ENCODE measurements at regions not wholly inside any gene's neighbourhood (a gene's known extent, or its start where the extent isn't known, plus 50 kb on each side); places are given as distances from the start of the nearest gene placed in this dataset.
A peak's percentile ranks its signal among the peaks of the same experiment; 100 is the strongest.
"Not testable (repeated sequence)": the region's sequence is repeated elsewhere in the genome, so short reads cannot be mapped to it uniquely, and the experiment has no call there.

GRCh38 chr2:111506936-111507335, 377.1 kb downstream of the ANAPC1 start:
- ATAC-seq: not testable (repeated sequence)

- ATAC-seq: not testable (repeated sequence)
Measured at GRCh38 chr2:111509225-111509869, 374.6 kb downstream of the ANAPC1 start.

- ATAC-seq: not testable (repeated sequence)
Measured at GRCh38 chr2:111510384-111510783, 373.6 kb downstream of the ANAPC1 start.

GRCh38 chr2:111511062-111511461, 372.9 kb downstream of the ANAPC1 start:
- not testable (repeated sequence) for ATAC-seq

- ATAC-seq: peak; percentile 77
Measured at GRCh38 chr2:111512378-111512777, 371.6 kb downstream of the ANAPC1 start.

GRCh38 chr2:111514138-111514537, 369.9 kb downstream of the ANAPC1 start:
- ATAC-seq: not testable (repeated sequence)

- peak; percentile 61 for ATAC-seq
Measured at GRCh38 chr2:111517050-111517720, 366.8 kb downstream of the ANAPC1 start.

GRCh38 chr2:111517721-111518053, 366.3 kb downstream of the ANAPC1 start:
- peak; percentile 54; the same call in 2 of the 3 replicates for ATAC-seq

GRCh38 chr2:111519071-111519470, 364.9 kb downstream of the ANAPC1 start:
- no peak for ATAC-seq

GRCh38 chr2:111522231-111522768, 361.7 kb downstream of the ANAPC1 start:
- no peak for TF ChIP-seq ZNF565 (CRISPR knock-in tag; conservative IDR thresholded peaks at IDR 0.05; ENCODE audit: low read depth)
- TF ChIP-seq ISL1 (CRISPR knock-in tag; IDR thresholded peaks at IDR 0.05): no peak
- TF ChIP-seq ZNF8 (CRISPR knock-in tag; IDR thresholded peaks at IDR 0.05): no peak
- TF ChIP-seq ZNF70 (CRISPR knock-in tag; IDR thresholded peaks at IDR 0.05): no peak
- TF ChIP-seq CSRNP3 (CRISPR knock-in tag; IDR thresholded peaks at IDR 0.05): no peak
- no peak for TF ChIP-seq ARNTL (CRISPR knock-in tag; IDR thresholded peaks at IDR 0.05; ENCODE audit: borderline replicate concordance, low read depth)
- no peak for TF ChIP-seq ESRRG (CRISPR knock-in tag; IDR thresholded peaks at IDR 0.05)
- no peak for TF ChIP-seq ZC3H10 (CRISPR knock-in tag; IDR thresholded peaks at IDR 0.05)
- TF ChIP-seq TSHZ2 (CRISPR knock-in tag; IDR thresholded peaks at IDR 0.05): no peak
- no peak for TF ChIP-seq SNAI2 (CRISPR knock-in tag; IDR thresholded peaks at IDR 0.05)
- TF ChIP-seq POU6F1 (CRISPR knock-in tag; IDR thresholded peaks at IDR 0.05; ENCODE audit: borderline replicate concordance, low read depth): no peak
- TF ChIP-seq CREB5 (CRISPR knock-in tag; IDR thresholded peaks at IDR 0.05; ENCODE audit: low read depth): no peak
- ATAC-seq: no peak

More at GRCh38 chr2:111519071-111519470, 364.9 kb downstream of the ANAPC1 start:
- TF ChIP-seq TCF4 (CRISPR knock-in tag; IDR thresholded peaks at IDR 0.05; ENCODE audit: borderline replicate concordance): no peak
- TF ChIP-seq ZNF70 (CRISPR knock-in tag; IDR thresholded peaks at IDR 0.05): no peak
- no peak for TF ChIP-seq GLIS3 (CRISPR knock-in tag; IDR thresholded peaks at IDR 0.05)
- TF ChIP-seq ISL1 (CRISPR knock-in tag; IDR thresholded peaks at IDR 0.05): no peak
- TF ChIP-seq SNAI2 (CRISPR knock-in tag; IDR thresholded peaks at IDR 0.05): no peak
- TF ChIP-seq CREB5 (CRISPR knock-in tag; IDR thresholded peaks at IDR 0.05; ENCODE audit: low read depth): no peak
- no peak for TF ChIP-seq TOX (CRISPR knock-in tag; IDR thresholded peaks at IDR 0.05; ENCODE audit: borderline replicate concordance)
- TF ChIP-seq RARB (CRISPR knock-in tag; IDR thresholded peaks at IDR 0.05): no peak
- TF ChIP-seq OSR1 (CRISPR knock-in tag; IDR thresholded peaks at IDR 0.05): no peak

Data from SK-N-SH treated with all-trans-retinoic acid at 6 μM for 48 hours (cell line).